Osteocyte (in vitro differentiated cells): ENCODE measurements at regions not wholly inside any gene's neighbourhood (a gene's known extent, or its start where the extent isn't known, plus 50 kb on each side); places are given as distances from the start of the nearest gene placed in this dataset.

Experiments
- DNase-seq: peaks from one replicate; pipeline ENCODE4 v3.0.0; 2021; ENCODE audit warnings: mixed read lengths; ENCODE audit not compliant: unreplicated experiment; ENCODE audit errors: extremely low spot score
- H3K27ac Mint-ChIP-seq: one replicate; pipeline ENCODE4 v1.8.0; 2021; ENCODE audit warnings: mild to moderate bottlenecking, mixed read lengths; ENCODE audit not compliant: unreplicated experiment
- H3K27me3 Mint-ChIP-seq: one replicate; pipeline ENCODE4 v1.8.0; 2021; ENCODE audit warnings: mixed read lengths; ENCODE audit not compliant: unreplicated experiment
- H3K36me3 Mint-ChIP-seq: one replicate; pipeline ENCODE4 v1.8.0; 2021; ENCODE audit warnings: mixed read lengths; ENCODE audit not compliant: unreplicated experiment
- H3K4me1 Mint-ChIP-seq: one replicate; pipeline ENCODE4 v1.8.0; 2021; ENCODE audit warnings: mixed read lengths; ENCODE audit not compliant: unreplicated experiment
- H3K4me3 Mint-ChIP-seq: one replicate; pipeline ENCODE4 v1.8.0; 2021; ENCODE audit warnings: mild to moderate bottlenecking, moderate library complexity, mixed read lengths; ENCODE audit not compliant: unreplicated experiment
- H3K9me3 Mint-ChIP-seq: one replicate; pipeline ENCODE4 v1.8.0; 2021; ENCODE audit warnings: mixed read lengths; ENCODE audit not compliant: unreplicated experiment
- TF ChIP-seq, protein P1 (sequence below): fragments of 200-600 bp; sonication (generic); IDR thresholded peaks from 2 replicates; pipeline ENCODE4 v1.5.0; 2021; ENCODE audit warnings: antibody characterized with exemption, mild to moderate bottlenecking, moderate library complexity

DNA sequence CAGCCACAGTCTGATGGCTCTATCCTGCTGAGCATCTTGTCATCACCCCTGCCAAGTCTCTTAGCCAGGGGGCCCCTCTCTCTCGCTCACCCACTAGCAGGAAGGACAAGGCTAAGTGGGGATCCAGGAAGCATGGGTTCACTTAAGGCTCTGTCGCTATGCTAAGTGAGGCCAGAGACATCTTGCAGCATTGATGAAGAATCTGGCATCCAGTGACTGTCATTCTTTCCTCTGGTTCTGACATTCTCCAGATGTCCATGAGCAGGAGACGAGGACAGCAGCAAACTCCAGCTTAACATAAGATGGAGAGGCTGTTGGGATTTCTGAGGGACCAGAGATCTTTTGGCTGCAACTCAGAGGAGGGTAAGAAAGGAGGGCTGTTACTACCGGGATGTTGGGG is 230.2 kb downstream of the TSHZ3 start:
- TF ChIP-seq, protein P1, sequence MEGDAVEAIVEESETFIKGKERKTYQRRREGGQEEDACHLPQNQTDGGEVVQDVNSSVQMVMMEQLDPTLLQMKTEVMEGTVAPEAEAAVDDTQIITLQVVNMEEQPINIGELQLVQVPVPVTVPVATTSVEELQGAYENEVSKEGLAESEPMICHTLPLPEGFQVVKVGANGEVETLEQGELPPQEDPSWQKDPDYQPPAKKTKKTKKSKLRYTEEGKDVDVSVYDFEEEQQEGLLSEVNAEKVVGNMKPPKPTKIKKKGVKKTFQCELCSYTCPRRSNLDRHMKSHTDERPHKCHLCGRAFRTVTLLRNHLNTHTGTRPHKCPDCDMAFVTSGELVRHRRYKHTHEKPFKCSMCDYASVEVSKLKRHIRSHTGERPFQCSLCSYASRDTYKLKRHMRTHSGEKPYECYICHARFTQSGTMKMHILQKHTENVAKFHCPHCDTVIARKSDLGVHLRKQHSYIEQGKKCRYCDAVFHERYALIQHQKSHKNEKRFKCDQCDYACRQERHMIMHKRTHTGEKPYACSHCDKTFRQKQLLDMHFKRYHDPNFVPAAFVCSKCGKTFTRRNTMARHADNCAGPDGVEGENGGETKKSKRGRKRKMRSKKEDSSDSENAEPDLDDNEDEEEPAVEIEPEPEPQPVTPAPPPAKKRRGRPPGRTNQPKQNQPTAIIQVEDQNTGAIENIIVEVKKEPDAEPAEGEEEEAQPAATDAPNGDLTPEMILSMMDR, result no peak
- H3K27me3 Mint-ChIP-seq, result no peaks in the 10 kb centered on the region
- H3K36me3 Mint-ChIP-seq, result no peaks in the 10 kb centered on the region
- H3K4me3 Mint-ChIP-seq, result no peak overlapping the region
- DNase-seq, result no peak
- no peaks in the 10 kb centered on the region for H3K9me3 Mint-ChIP-seq
- peaks cover 13% of the 10 kb centered on the region for H3K4me1 Mint-ChIP-seq
- H3K27ac Mint-ChIP-seq, result no peak overlapping the region

DNA sequence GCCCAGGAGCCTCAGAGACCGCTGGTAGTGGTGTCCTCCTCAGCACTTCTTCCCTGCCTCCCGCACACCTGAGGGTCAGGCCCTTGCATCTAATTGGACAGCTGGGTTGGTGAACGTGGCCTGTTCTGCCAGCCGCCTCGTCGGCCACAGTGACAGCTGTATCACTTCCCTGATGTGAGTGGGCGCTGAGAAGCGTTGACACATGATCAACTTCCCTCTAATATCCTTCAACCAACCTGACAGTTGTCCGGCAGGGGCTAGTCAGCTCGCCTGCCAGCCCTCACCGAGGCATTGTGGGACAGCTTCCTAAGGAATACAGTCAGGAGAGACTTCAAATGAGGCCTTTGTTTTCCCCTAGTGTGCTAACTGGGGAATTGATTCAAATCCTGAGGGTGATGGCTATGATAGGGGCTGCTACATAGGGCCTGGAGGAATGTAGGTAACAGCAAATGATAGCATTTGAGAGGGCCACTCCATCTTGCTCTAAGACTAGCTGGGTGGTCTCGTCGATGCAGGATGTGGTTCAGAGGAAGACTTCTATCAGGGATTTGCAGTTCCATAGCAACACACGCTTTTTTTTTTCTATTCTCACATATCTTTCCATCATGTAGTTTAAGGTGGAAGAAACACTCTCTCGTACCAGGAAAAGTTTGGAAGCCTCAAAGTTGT is 230.8 kb downstream of the TSHZ3 start:
- no peaks in the 10 kb centered on the region for H3K27me3 Mint-ChIP-seq
- no peak for DNase-seq
- H3K27ac Mint-ChIP-seq, result no peak overlapping the region
- TF ChIP-seq, protein P1, result no peak
- no peaks in the 10 kb centered on the region for H3K36me3 Mint-ChIP-seq
- peaks cover 13% of the 10 kb centered on the region for H3K4me1 Mint-ChIP-seq
- no peaks in the 10 kb centered on the region for H3K9me3 Mint-ChIP-seq
- H3K4me3 Mint-ChIP-seq, result no peak overlapping the region

DNA sequence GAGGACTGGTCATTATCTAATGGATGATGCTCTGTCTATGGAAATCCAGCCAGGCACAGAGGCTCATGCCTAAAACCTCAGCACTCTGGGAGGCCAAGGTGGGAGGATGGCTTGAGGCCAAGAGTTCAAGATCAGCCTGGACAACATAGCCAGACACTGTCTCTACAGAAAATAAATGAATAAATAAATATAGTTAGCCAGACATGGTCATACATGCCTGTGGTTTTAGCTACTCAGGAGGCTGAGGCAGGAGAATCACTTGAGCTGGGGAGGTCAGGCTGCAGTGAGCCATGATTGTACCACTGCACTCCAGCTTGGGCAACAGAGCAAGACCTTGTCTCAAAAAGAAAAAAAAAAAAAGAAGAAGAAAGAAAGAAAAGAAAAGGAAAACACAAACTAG is 234.7 kb downstream of the TSHZ3 start:
- Mint-ChIP-seq H3K9me3 (no peaks in the 10 kb centered on the region), H3K27ac (no peak overlapping the region), H3K4me3 (no peak overlapping the region), H3K4me1 (peaks cover 14% of the 10 kb centered on the region), H3K27me3 (no peaks in the 10 kb centered on the region), H3K36me3 (no peaks in the 10 kb centered on the region)
- TF ChIP-seq, protein P1, result no peak
- no peak for DNase-seq

DNA sequence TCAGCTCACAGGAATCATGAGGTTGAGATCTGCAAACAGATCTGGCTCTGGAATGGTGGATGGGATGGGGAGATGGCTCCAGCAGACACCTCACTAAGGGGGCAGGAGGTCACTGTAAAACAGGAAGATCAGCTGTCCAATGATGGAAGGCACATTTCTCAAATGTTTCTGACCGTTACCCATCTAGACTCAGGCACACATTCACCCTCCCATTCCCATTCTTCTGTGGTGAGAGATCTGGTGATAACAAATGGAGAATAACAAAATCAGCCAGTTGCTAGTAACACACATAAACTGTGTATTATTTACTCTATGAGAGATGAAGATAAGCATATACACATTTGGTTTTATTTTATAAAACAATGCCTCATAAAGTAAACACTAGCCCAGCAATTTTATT is 235.9 kb downstream of the TSHZ3 start:
- Mint-ChIP-seq H3K36me3 (no peaks in the 10 kb centered on the region), H3K27me3 (no peaks in the 10 kb centered on the region), H3K9me3 (no peaks in the 10 kb centered on the region), H3K27ac (no peak overlapping the region), H3K4me1 (peaks cover 3% of the 10 kb centered on the region), H3K4me3 (no peak overlapping the region)
- DNase-seq, result no peak
- TF ChIP-seq, protein P1, result no peak

DNA sequence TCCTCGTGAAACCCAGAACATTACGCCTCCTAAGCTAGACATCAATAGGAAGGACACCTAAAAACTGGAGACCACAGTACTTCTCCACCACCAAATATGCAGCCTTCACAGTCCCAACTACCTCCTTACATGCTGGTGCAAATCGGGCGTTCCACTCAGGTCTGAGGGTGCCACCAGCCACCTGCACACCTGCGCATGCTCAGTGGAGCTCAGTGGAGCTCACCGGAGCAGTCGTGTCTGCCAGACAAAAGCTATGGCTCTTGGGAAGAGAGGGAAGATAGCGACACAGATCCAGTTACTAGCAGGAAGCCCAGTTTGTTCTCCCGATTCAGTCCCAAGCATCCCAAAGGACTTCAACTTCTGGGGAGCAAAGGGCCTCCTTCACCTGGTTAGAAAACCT is 237.1 kb downstream of the TSHZ3 start:
- TF ChIP-seq, protein P1, result no peak
- Mint-ChIP-seq H3K9me3 (no peaks in the 10 kb centered on the region), H3K4me3 (no peak overlapping the region), H3K27me3 (no peaks in the 10 kb centered on the region), H3K36me3 (no peaks in the 10 kb centered on the region), H3K27ac (no peak overlapping the region), H3K4me1 (peaks cover 3% of the 10 kb centered on the region)
- no peak for DNase-seq
